Motor neuron (in vitro differentiated cells): ENCODE measurements at regions not wholly inside any gene's neighbourhood (a gene's known extent, or its start where the extent isn't known, plus 50 kb on each side); places are given as distances from the start of the nearest gene placed in this dataset.

ENCODE experiments used
- ATAC-seq, 8 experiments: fragments of 200-7000 bp; cut with Tn5 transposase; replicated peaks in 6 of 8; 2 replicates each; pipeline ENCODE4 v1.8.0; 2021; ENCODE audit warnings: mild to moderate bottlenecking in 8 of 8, moderate library complexity in 8 of 8
- H3K27ac ChIP-seq, 2 donors: fragments of 250-450 bp; sonication (Bioruptor Pico); 2 replicates each; pipeline ENCODE4 v1.9.0; 2021; ENCODE audit warnings: antibody characterized with exemption in 2 of 2, mild to moderate bottlenecking in 2 of 2, moderate library complexity in 1 of 2
- H3K4me1 ChIP-seq, 2 donors: fragments of 250-450 bp; sonication (Bioruptor Pico); replicated peaks in 1 of 2; 2 replicates each; pipeline ENCODE4 v1.6.1; 2021; ENCODE audit warnings: antibody characterized with exemption in 2 of 2, mild to moderate bottlenecking in 2 of 2, moderate library complexity in 1 of 2
- H3K4me3 ChIP-seq, 5 donors: fragments of 250-450 bp; sonication (Bioruptor Pico); 2 replicates each; pipeline ENCODE4 v1.9.0; 2021; ENCODE audit warnings: antibody characterized with exemption in 5 of 5, mild to moderate bottlenecking in 5 of 5, moderate library complexity in 4 of 5
- WGBS, 10 experiments: fragments of 450-650 bp; shearing (Covaris generic); methylation state at CpG; one replicate each; pipeline ENCODE4 v1.0.0; 2022; 5-methylcytosine and 5-hydroxymethylcytosine counted together
- in situ Hi-C, 9 experiments: fragments of 400-800 bp; cut with MboI; loops; one replicate each; pipeline ENCODE4 v1.15.0; 2021; ENCODE audit warnings: low sequenced_read_pairs in 9 of 9, low pct_unique_long_range_greater_than_20kb in 2 of 9; ENCODE audit not compliant: unreplicated experiment in 9 of 9

DNA sequence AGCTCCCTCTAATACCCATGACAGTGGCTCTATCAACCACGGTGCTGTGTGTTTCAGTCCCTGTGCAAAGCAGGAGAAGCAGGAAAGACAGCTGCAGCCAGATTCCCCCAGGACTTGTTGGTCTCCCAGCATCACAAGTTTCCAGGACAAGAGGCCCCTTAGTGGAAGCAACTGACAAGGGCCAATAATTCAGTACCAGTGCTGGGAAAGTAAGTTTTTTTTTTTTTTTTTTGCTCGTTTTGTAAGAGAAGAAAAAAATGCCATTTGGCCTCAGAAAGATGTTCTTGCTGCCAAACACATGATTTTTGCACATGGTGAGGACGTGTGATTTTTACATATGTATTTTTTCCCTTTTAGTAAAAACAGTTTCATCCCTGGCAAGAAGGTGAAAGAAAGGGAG lies 284.2 kb upstream of the ZMIZ1 start:
- H3K27ac ChIP-seq = no peak overlapping the region
- in situ Hi-C loops = no loop called here
- H3K4me1 ChIP-seq = peaks cover 17% of the 10 kb centered on the region in 2 donors
- no peak overlapping the region for H3K4me3 ChIP-seq
- peak in 6 of 8 experiments; percentile 16 to 76 (median 32) for ATAC-seq
- WGBS, 10 experiments = 0 to 100% (median 77%) methylated on average over 1 to 3 of the region's 3 CpGs; no CpG with 5 or more reads in 1 of the 10 experiments

DNA sequence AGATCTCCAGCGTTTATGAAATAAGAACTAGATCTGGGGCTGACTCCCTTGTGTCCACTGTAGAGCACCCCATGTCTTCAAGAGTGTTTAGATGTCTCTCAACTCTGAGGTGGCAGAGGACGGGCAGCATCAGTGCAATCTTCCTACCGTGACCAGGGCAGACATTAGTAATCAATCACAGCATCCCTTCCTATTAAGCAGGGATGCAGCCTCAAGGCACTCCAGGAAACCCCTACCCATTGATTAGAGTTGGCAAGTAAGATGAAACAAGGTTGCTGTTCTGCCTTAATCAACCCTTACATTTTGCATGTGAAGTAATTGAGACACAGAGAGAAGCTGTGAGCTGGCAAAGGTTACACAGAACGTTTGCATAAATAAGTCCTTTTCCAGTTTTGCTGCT lies 283.7 kb upstream of the ZMIZ1 start:
- in situ Hi-C loops = no loop called here
- H3K27ac ChIP-seq = no peak overlapping the region
- no peak overlapping the region for H3K4me3 ChIP-seq
- ATAC-seq = peak in 2 of 8 experiments; percentile 11 to 32
- peaks cover 17 to 20% of the 10 kb centered on the region in 2 donors for H3K4me1 ChIP-seq
- 10 to 92% (median 51%) methylated on average over 2 to 4 of the region's 4 CpGs; no CpG with 5 or more reads in 3 of the 10 experiments for WGBS, 10 experiments

- peaks cover 11 to 16% of the 10 kb centered on the region in 2 donors for H3K4me1 ChIP-seq
- in situ Hi-C loops = no loop called here
- no peak overlapping the region for H3K4me3 ChIP-seq
- H3K27ac ChIP-seq = no peak overlapping the region
- ATAC-seq = peak in 1 of 8 experiments; percentile 67
- WGBS, 10 experiments = 50 to 88% (median 81%) methylated on average over 1 to 6 of the region's 6 CpGs; no CpG with 5 or more reads in 1 of the 10 experiments
These were observed 282.8 kb upstream of the ZMIZ1 start for GRCh38 chr10:78785991-78786390.

GRCh38 chr10:78787125-78787524 lies 281.6 kb upstream of the ZMIZ1 start:
- in situ Hi-C loops = no loop called here
- 13 to 89% (median 67%) methylated on average over 1 to 2 of the region's 2 CpGs for WGBS, 10 experiments
- Histone ChIP-seq H3K4me3 (no peak overlapping the region), H3K27ac (no peak overlapping the region), H3K4me1 (peaks cover 3 to 8% of the 10 kb centered on the region in 2 donors)
- no peak for ATAC-seq

DNA sequence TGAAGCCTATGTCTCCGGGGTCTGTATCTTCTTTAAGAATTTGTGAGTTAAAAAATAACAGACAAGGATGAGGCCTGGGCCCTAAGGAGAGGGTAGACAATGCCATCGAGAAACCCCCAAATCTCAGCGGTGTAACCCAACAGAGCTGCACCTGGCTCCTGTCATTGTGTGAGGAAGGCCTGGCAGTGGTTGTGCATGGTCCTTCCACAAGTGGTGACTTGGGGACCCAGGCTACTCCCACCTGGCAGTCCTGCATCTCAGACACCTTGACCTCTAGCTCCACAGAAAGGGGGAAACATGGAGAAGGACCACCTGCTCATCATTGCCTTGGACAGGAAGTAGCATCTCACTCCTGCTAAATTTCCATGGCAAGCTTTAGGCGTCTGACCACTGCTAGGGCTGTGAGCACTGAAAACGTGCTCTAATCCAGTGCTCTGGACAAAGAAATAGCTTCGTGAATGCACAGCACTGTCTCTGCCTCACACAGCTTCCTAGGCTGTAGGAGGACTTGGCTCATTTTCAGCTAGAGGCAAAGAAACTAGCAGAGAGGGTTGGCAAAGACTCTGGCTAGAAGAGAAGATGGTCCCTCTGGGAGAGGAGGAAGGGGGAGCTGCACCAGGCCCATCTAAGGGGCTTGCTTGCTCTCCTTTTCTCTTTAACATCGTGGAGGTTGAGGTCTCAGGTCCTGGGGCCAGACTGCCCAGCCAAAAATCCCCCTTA lies 273.9 kb upstream of the ZMIZ1 start:
- in situ Hi-C loops = no loop called here
- 10 to 83% (median 70%) methylated on average over 2 to 3 of the region's 7 CpGs; no CpG with 5 or more reads in 3 of the 10 experiments for WGBS, 10 experiments
- Histone ChIP-seq H3K4me1 (peaks cover 0 to 5% of the 10 kb centered on the region in 2 donors), H3K4me3 (no peak overlapping the region), H3K27ac (no peak overlapping the region)
- ATAC-seq = no peak

- no peak overlapping the region for H3K27ac ChIP-seq
- peaks cover 14 to 18% of the 10 kb centered on the region in 2 donors for H3K4me1 ChIP-seq
- no peak overlapping the region for H3K4me3 ChIP-seq
- WGBS, 10 experiments = 40 to 100% (median 88%) methylated on average over 1 to 6 of the region's 6 CpGs; no CpG with 5 or more reads in 2 of the 10 experiments
- ATAC-seq = no peak
- in situ Hi-C loops = no loop called here
These were observed 269.6 kb upstream of the ZMIZ1 start for GRCh38 chr10:78798976-78799730.

DNA sequence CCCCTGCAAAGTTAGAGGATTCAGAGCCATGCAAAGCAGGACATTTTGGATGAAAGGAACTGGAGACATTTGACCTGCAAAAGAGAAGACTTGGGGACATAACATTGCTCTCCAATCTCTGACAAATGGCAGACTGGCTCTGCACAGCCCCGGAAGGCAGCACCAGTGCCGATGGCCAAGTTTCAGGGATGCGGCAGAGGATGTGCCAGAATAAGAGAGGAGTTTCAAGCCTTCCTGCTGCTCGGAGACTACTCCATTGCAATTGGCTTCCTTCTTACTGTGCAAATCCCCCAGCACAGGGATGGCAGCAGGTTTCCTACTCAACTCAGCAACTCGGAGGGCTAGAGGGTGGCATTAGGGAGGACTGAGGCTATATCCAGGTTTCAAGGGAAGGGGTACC lies 268.8 kb upstream of the ZMIZ1 start:
- peaks cover 14 to 18% of the 10 kb centered on the region in 2 donors for H3K4me1 ChIP-seq
- no peak overlapping the region for H3K27ac ChIP-seq
- WGBS, 10 experiments = 80 to 100% (median 90%) methylated on average over 1 to 4 of the region's 5 CpGs; no CpG with 5 or more reads in 3 of the 10 experiments
- no peak for ATAC-seq
- in situ Hi-C loops = loop anchor here in 1 of 9 experiments (25.0 kb wide), 1 partner anchor 262 kb away; the partner anchor contains the start of gene ZMIZ1
- no peak overlapping the region for H3K4me3 ChIP-seq

- 45 to 90% (median 86%) methylated on average over 2 to 7 of the region's 10 CpGs; no CpG with 5 or more reads in 3 of the 10 experiments for WGBS, 10 experiments
- in situ Hi-C loops = loop anchor here in 1 of 9 experiments (25.0 kb wide), 1 partner anchor 262 kb away; the partner anchor contains the start of gene ZMIZ1
- Histone ChIP-seq H3K27ac (no peak overlapping the region), H3K4me1 (peaks cover 17 to 18% of the 10 kb centered on the region in 2 donors), H3K4me3 (no peak overlapping the region)
- ATAC-seq = peak in 1 of 8 experiments; percentile 31
These were observed 268.0 kb upstream of the ZMIZ1 start for GRCh38 chr10:78800535-78801320.

GRCh38 chr10:78802431-78802830 lies 266.3 kb upstream of the ZMIZ1 start:
- in situ Hi-C loops = loop anchor here in 1 of 9 experiments (25.0 kb wide), 1 partner anchor 260 kb away; the partner anchor contains the start of gene ZMIZ1
- Histone ChIP-seq H3K27ac (no peak overlapping the region), H3K4me3 (no peak overlapping the region), H3K4me1 (peaks cover 18 to 22% of the 10 kb centered on the region in 2 donors)
- 13 to 90% (median 80%) methylated on average over 1 to 4 of the region's 4 CpGs; no CpG with 5 or more reads in 5 of the 10 experiments for WGBS, 10 experiments
- peak in 4 of 8 experiments; percentile 2 to 27 (median 20) for ATAC-seq

- Histone ChIP-seq H3K27ac (no peak overlapping the region), H3K4me1 (peaks cover 22 to 27% of the 10 kb centered on the region in 2 donors), H3K4me3 (no peak overlapping the region)
- ATAC-seq = peak; percentile 29 to 75 (median 55)
- 0 to 38% methylated on average over 2 to 5 of the region's 11 CpGs; no CpG with 5 or more reads in 8 of the 10 experiments for WGBS, 10 experiments
- in situ Hi-C loops = loop anchor here in 1 of 9 experiments (25.0 kb wide), 1 partner anchor 259 kb away; the partner anchor contains the start of gene ZMIZ1
These were observed 265.9 kb upstream of the ZMIZ1 start for GRCh38 chr10:78802866-78803265.

DNA sequence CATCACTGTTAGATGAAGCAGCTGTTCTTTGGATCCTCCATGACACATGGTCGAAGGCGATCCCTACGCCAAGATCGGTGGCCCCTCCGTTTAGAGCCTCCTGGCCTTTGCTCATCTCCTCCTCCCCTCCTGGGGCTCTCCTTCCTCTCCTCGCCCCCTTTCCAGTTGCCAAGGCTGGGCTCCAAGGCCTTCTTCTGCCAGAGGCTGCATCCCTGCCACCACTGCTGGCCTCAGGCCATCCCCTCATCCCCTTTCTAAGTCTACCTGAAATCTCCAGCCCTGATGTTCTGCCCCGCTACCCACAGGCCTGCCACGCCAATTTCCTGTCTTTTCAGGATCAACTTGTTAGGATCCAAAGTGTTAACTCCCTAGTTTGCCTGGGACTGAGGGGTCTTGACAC lies 265.1 kb upstream of the ZMIZ1 start:
- WGBS, 10 experiments = 33 to 100% (median 99%) methylated on average over 1 to 4 of the region's 8 CpGs; no CpG with 5 or more reads in 4 of the 10 experiments
- no peak overlapping the region for H3K27ac ChIP-seq
- peaks cover 30 to 34% of the 10 kb centered on the region in 2 donors for H3K4me1 ChIP-seq
- in situ Hi-C loops = loop anchor here in 1 of 9 experiments (25.0 kb wide), 1 partner anchor 259 kb away; the partner anchor contains the start of gene ZMIZ1
- ATAC-seq = no peak
- no peak overlapping the region for H3K4me3 ChIP-seq

DNA sequence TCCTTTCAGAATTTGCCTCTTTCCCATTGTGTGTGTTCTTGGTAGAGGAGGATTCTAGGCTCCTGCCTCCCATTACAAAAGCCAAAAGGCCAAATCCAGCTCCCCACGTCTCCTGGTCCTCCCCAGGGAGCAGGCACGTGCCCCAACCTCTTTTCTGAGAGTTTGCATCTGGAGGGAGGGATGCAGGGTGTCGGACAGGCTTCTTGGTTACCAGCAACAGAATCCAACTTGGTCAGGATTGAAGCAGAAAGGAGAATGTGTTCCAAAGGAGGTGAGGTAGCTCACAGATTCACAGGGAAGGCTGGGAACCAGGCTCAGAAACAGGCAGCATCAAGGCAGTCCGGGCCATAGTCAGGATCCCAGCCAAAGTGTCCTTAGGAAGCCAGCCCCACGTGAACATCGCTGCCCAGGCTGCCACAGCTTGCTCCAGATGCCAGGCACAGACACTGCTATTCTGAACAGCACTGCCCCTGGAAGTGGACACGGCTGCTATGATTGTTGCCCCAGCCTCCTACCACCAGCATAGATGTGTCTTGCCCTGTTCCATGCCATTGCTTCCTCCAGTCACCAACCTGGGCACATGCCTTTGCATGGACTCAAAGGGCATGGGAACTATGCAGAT lies 264.2 kb upstream of the ZMIZ1 start:
- Histone ChIP-seq H3K27ac (no peak overlapping the region), H3K4me3 (no peak overlapping the region), H3K4me1 (peaks cover 36 to 39% of the 10 kb centered on the region in 2 donors)
- ATAC-seq = no peak
- in situ Hi-C loops = loop anchor here in 1 of 9 experiments (25.0 kb wide), 1 partner anchor 258 kb away; the partner anchor contains the start of gene ZMIZ1
- 0 to 80% (median 44%) methylated on average over 1 to 3 of the region's 7 CpGs; no CpG with 5 or more reads in 6 of the 10 experiments for WGBS, 10 experiments
